PC-9 (cell line): ENCODE measurements at regions not wholly inside any gene's neighbourhood (a gene's known extent, or its start where the extent isn't known, plus 50 kb on each side); places are given as distances from the start of the nearest gene placed in this dataset.

Experiments
- BruUV-seq: library from RNA; stranded (reverse); fragments of 400-500 nt; replicated peaks from 2 replicates; lab custom pipeline; 2021; lab: Mats Ljungman, UMichigan
- CTCF ChIA-PET: fragments of 300-600 bp; sonication (Branson Sonifier 250); formaldehyde crosslinking; loops from one replicate; lab custom pipeline; 2022; ENCODE audit warnings: antibody characterized with exemption; lab: Charles Lee
- POLR2A ChIA-PET: fragments of 300-600 bp; sonication (Branson Sonifier 250); formaldehyde crosslinking; loops from one replicate; lab custom pipeline; 2022; ENCODE audit warnings: antibody characterized with exemption; ENCODE audit not compliant: unreplicated experiment; lab: Charles Lee
- DNase-seq, 2 experiments: peaks; one replicate each; pipeline versions ENCODE4 v3.0.0 to v3.0.0-alpha.2; 2015 to 2022; ENCODE audit warnings: mixed read lengths in 1 of 2
- H2AFZ ChIP-seq: fragments of 200-600 bp; sonication (generic); 2 replicates; pipeline ENCODE4 v1.8.1; 2017; ENCODE audit warnings: antibody characterized with exemption
- H3F3A ChIP-seq: fragments of 200-600 bp; sonication (generic); 2 replicates; pipeline ENCODE4 v1.8.1; 2017; ENCODE audit warnings: antibody characterized with exemption, mild to moderate bottlenecking, low read depth; ENCODE audit not compliant: insufficient read depth
- H3K27ac ChIP-seq: fragments of 200-600 bp; sonication (generic); 2 replicates; pipeline ENCODE4 v1.6.1; 2016; ENCODE audit warnings: mixed run types
- H3K27me3 ChIP-seq: fragments of 200-600 bp; sonication (generic); 2 replicates; pipeline ENCODE4 v1.6.1; 2016; ENCODE audit warnings: low read depth, mixed run types; ENCODE audit not compliant: insufficient read depth
- H3K36me3 ChIP-seq: fragments of 200-600 bp; sonication (generic); 2 replicates; pipeline ENCODE4 v1.6.1; 2016; ENCODE audit warnings: low read depth, mixed run types
- H3K4me1 ChIP-seq: fragments of 200-600 bp; sonication (generic); replicated peaks from 2 replicates; pipeline ENCODE4 v1.6.1; 2016; ENCODE audit warnings: mixed run types; ENCODE audit not compliant: insufficient read depth
- H3K4me2 ChIP-seq: fragments of 200-600 bp; sonication (generic); 2 replicates; pipeline ENCODE4 v1.6.1; 2017; ENCODE audit warnings: mixed run types
- H3K4me3 ChIP-seq: fragments of 200-600 bp; sonication (generic); 2 replicates; pipeline ENCODE4 v1.6.1; 2016; ENCODE audit warnings: mixed run types
- H3K79me2 ChIP-seq: fragments of 200-600 bp; sonication (generic); 2 replicates; pipeline ENCODE4 v1.6.1; 2017; ENCODE audit warnings: low read depth, mixed run types
- H3K9me2 ChIP-seq: fragments of 200-600 bp; sonication (generic); 2 replicates; pipeline ENCODE4 v1.8.1; 2017; ENCODE audit warnings: mild to moderate bottlenecking; ENCODE audit not compliant: insufficient read depth
- H3K9me3 ChIP-seq: fragments of 200-600 bp; sonication (generic); 2 replicates; pipeline ENCODE4 v1.8.1; 2016; ENCODE audit warnings: low read depth; ENCODE audit not compliant: insufficient read depth
- H4K20me1 ChIP-seq: fragments of 200-600 bp; sonication (generic); 2 replicates; pipeline ENCODE4 v1.8.1; 2017; ENCODE audit not compliant: insufficient read depth
- CTCF ChIP-seq: fragments of 200-600 bp; sonication (generic); conservative IDR thresholded peaks from 2 replicates; pipeline ENCODE4 v1.6.1; 2017; ENCODE audit warnings: mixed run types, antibody characterized with exemption, mild to moderate bottlenecking, moderate library complexity
- EZH2 ChIP-seq: fragments of 200-600 bp; sonication (generic); IDR thresholded peaks from 2 replicates; pipeline ENCODE4 v1.8.0; 2017; ENCODE audit warnings: antibody characterized with exemption, low read depth
- intact Hi-C: fragments of 100-400 bp; cut with micrococcal nuclease; formaldehyde crosslinking; loops from one replicate; pipeline ENCODE4 v1.10.0; 2022; ENCODE audit not compliant: unreplicated experiment

- TF ChIP-seq CTCF, result no peak
- TF ChIP-seq EZH2, result no peak
- intact Hi-C loops, result no loop called here
Observed at GRCh38 chr13:80618781-80619180, 277.9 kb upstream of the SPRY2 start.

GRCh38 chr13:80612804-80613203 lies 271.9 kb upstream of the SPRY2 start:
- intact Hi-C loops, result no loop called here
- H3K36me3 ChIP-seq, result no peaks in the 10 kb centered on the region
- no peaks in the 10 kb centered on the region for H3K4me1 ChIP-seq
- CTCF ChIA-PET, result no interaction called here
- H3K27me3 ChIP-seq, result no peaks in the 10 kb centered on the region
- H3K79me2 ChIP-seq, result no peaks in the 10 kb centered on the region
- no peak overlapping the region for H3K27ac ChIP-seq
- H3K9me3 ChIP-seq, result no peaks in the 10 kb centered on the region
- no peaks in the 10 kb centered on the region for H4K20me1 ChIP-seq
- DNase-seq, result no peak
- H3F3A ChIP-seq, result no peaks in the 10 kb centered on the region
- no peak overlapping the region for H3K4me2 ChIP-seq
- H2AFZ ChIP-seq, result no peak overlapping the region
- H3K4me3 ChIP-seq, result no peak overlapping the region
- BruUV-seq, result no TSS peak
- TF ChIP-seq CTCF (no peak), EZH2 (no peak)
- POLR2A ChIA-PET, result no interaction called here
- no peaks in the 10 kb centered on the region for H3K9me2 ChIP-seq

More at GRCh38 chr13:80618781-80619180, 277.9 kb upstream of the SPRY2 start:
- Histone ChIP-seq H3K27ac (no peak overlapping the region), H3K27me3 (no peaks in the 10 kb centered on the region), H3K4me2 (no peak overlapping the region), H3K9me3 (no peaks in the 10 kb centered on the region), H3K4me3 (no peak overlapping the region), H3K4me1 (no peaks in the 10 kb centered on the region), H3K9me2 (no peaks in the 10 kb centered on the region), H3F3A (no peaks in the 10 kb centered on the region), H4K20me1 (no peaks in the 10 kb centered on the region), H3K36me3 (no peaks in the 10 kb centered on the region), H3K79me2 (no peaks in the 10 kb centered on the region), H2AFZ (no peak overlapping the region)
- no TSS peak for BruUV-seq
- CTCF ChIA-PET, result no interaction called here
- POLR2A ChIA-PET, result interaction anchor here (0.6 kb wide), 1 partner anchor 399 kb away, joined by 3 read pairs; no protein-coding TSS in a partner anchor
- no peak for DNase-seq

- no peaks in the 10 kb centered on the region for H3K9me2 ChIP-seq
- DNase-seq, result no peak
- TF ChIP-seq CTCF, result no peak
- no peak for TF ChIP-seq EZH2
- no peak overlapping the region for H2AFZ ChIP-seq
- H3K4me3 ChIP-seq, result no peak overlapping the region
- H3F3A ChIP-seq, result no peaks in the 10 kb centered on the region
- H3K4me1 ChIP-seq, result no peaks in the 10 kb centered on the region
- no peak overlapping the region for H3K27ac ChIP-seq
- ChIA-PET POLR2A (no interaction called here), CTCF (no interaction called here)
- BruUV-seq, result no TSS peak
- H3K36me3 ChIP-seq, result no peaks in the 10 kb centered on the region
- no peaks in the 10 kb centered on the region for H3K79me2 ChIP-seq
- no peaks in the 10 kb centered on the region for H3K9me3 ChIP-seq
- intact Hi-C loops, result no loop called here
- no peaks in the 10 kb centered on the region for H3K27me3 ChIP-seq
- no peaks in the 10 kb centered on the region for H4K20me1 ChIP-seq
- H3K4me2 ChIP-seq, result no peak overlapping the region
Observed at GRCh38 chr13:80611310-80611709, 270.4 kb upstream of the SPRY2 start.
